ENCODE measurements at regions not wholly inside any gene's neighbourhood (a gene's known extent, or its start where the extent isn't known, plus 50 kb on each side); places are given as distances from the start of the nearest gene placed in this dataset.

- ChIA-PET CTCF (interaction anchor here (1.3 to 3.0 kb wide), 2 partner anchors 65 to 172 kb away, joined by 3 to 11 read pairs; no protein-coding TSS in a partner anchor), POLR2A (no interaction called here)
- no peak for TF ChIP-seq CTCF (IDR thresholded peaks at IDR 0.05; ENCODE audit: control extremely low read depth, extremely low read depth, low read depth, missing control alignments)
- no peak for DNase-seq (ENCODE audit: extremely low spot score)
Measured at GRCh38 chr10:69742356-69742695, 59.4 kb upstream of the COL13A1 start.

- POLR2A ChIA-PET, result no interaction called here
- CTCF ChIA-PET, result interaction anchor here (1.3 to 3.0 kb wide), 3 partner anchors 57 to 171 kb away, joined by 3 to 11 read pairs (median 3); no protein-coding TSS in a partner anchor
- DNase-seq (ENCODE audit: extremely low spot score), result no peak
- TF ChIP-seq CTCF (IDR thresholded peaks at IDR 0.05; ENCODE audit: control extremely low read depth, extremely low read depth, low read depth, missing control alignments), result no peak
Measured at GRCh38 chr10:69742928-69743602, 58.6 kb upstream of the COL13A1 start.

DNA sequence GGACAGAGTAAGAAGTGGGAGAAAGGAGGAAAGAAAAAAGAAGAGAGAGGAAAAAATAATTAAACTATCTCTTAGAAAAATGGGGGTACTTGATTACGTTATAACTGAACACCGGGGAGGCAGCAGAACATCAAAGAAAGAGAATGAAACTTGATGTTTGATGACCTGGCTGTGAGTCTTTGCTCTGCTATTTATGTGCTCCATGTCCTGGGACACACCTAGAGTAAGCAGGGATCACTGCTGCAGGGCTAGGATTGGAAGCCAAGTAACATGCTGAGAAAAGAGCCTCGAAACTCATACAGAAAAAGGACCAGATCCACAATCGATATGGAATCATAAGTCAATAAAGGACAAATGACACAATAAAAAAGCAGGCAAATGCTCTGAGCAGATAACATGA lies 56.7 kb upstream of the COL13A1 start:
- no peak for TF ChIP-seq CTCF (IDR thresholded peaks at IDR 0.05; ENCODE audit: control extremely low read depth, extremely low read depth, low read depth, missing control alignments)
- ChIA-PET CTCF (interaction anchor here (1.4 kb wide), 1 partner anchor 10 kb away, joined by 3 read pairs; no protein-coding TSS in a partner anchor), POLR2A (no interaction called here)
- DNase-seq (ENCODE audit: extremely low spot score), result no peak

GRCh38 chr10:69745698-69746097 lies 56.0 kb upstream of the COL13A1 start:
- DNase-seq (ENCODE audit: extremely low spot score), result no peak
- ChIA-PET CTCF (interaction anchor here (1.4 kb wide), 1 partner anchor 9 kb away, joined by 3 read pairs; no protein-coding TSS in a partner anchor), POLR2A (no interaction called here)
- no peak for TF ChIP-seq CTCF (IDR thresholded peaks at IDR 0.05; ENCODE audit: control extremely low read depth, extremely low read depth, low read depth, missing control alignments)

DNA sequence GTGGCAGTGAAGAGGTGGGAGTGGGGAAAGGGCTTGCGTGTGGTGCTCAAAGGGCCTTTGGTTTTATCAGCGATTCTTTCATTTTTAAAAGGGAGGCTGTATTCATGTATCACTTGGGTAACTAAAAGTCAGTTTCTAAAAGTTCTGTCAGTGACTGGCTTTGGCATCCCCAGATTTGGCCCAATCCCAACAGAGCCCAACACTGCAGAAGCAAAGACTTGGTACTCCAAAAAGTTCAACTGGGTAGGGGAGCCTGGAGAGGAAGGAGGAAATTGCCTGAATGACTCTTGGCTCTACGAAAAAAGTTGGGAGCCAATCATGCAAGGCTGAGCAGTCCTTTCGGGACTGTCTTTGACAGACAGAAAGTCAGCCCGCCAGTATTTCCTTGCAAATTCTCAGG lies 54.5 kb upstream of the COL13A1 start:
- DNase-seq (ENCODE audit: extremely low spot score), result no peak
- ChIA-PET POLR2A (no interaction called here), CTCF (no interaction called here)
- TF ChIP-seq CTCF (IDR thresholded peaks at IDR 0.05; ENCODE audit: control extremely low read depth, extremely low read depth, low read depth, missing control alignments), result no peak

DNA sequence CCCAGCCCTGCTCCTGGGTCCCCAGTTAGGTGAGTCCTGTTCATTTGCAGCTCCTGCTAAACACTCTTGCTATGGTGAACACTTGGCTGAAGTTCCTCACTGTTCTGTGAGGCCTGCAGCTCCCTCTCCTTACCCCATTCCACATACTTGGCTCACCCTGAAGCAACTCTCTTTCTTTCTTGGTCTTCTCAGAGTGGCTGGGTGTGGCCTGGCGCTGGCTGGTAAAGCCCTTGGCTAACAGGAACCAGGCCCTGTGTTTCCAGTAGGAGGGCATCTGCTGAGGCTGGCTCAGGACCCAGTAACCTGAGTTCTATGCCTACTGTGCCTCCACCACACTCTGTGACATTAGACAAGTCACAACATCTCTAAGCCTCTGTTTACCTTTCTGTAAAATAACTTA lies 53.1 kb upstream of the COL13A1 start:
- TF ChIP-seq CTCF (IDR thresholded peaks at IDR 0.05; ENCODE audit: control extremely low read depth, extremely low read depth, low read depth, missing control alignments), result no peak
- POLR2A ChIA-PET, result no interaction called here
- no peak for DNase-seq (ENCODE audit: extremely low spot score)
- CTCF ChIA-PET, result interaction anchor here (1.2 kb wide), 1 partner anchor 11 kb away, joined by 3 read pairs; no protein-coding TSS in a partner anchor

Measured in GM10248 (cell line).